ENCODE measurements at regions not wholly inside any gene's neighbourhood (a gene's known extent, or its start where the extent isn't known, plus 50 kb on each side); places are given as distances from the start of the nearest gene placed in this dataset.
"Not testable (repeated sequence)": the region's sequence is repeated elsewhere in the genome, so short reads cannot be mapped to it uniquely, and the experiment has no call there.

DNA sequence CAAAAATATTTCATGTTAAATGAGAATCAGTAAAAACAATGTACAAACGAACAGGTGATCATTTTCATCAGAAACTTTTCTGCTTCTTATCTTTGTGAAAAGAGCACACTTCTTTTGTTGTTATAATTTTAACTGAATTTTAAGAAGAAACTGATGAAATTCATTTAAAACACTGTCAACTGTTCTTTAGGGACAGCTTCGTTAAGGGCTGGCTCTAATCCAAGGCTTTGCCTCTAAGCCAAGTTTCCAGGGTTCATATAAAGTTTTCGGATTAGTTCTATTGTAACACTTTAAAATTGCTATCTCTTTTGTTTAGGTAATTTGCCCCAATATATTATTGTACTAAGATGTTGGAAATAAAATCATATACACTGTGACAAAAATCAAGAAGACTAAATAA, 559.2 kb downstream of the TUSC1 start:
- peak overlapping the region in 1 of 2 donors; percentile 32 for H3K9ac ChIP-seq (ENCODE audit: insufficient read depth in 1 of 2, low read length in 2 of 2)
- 57 to 71% methylated on average over 3 of the region's 3 CpGs for WGBS, 2 donors
- TF ChIP-seq, protein P1, sequence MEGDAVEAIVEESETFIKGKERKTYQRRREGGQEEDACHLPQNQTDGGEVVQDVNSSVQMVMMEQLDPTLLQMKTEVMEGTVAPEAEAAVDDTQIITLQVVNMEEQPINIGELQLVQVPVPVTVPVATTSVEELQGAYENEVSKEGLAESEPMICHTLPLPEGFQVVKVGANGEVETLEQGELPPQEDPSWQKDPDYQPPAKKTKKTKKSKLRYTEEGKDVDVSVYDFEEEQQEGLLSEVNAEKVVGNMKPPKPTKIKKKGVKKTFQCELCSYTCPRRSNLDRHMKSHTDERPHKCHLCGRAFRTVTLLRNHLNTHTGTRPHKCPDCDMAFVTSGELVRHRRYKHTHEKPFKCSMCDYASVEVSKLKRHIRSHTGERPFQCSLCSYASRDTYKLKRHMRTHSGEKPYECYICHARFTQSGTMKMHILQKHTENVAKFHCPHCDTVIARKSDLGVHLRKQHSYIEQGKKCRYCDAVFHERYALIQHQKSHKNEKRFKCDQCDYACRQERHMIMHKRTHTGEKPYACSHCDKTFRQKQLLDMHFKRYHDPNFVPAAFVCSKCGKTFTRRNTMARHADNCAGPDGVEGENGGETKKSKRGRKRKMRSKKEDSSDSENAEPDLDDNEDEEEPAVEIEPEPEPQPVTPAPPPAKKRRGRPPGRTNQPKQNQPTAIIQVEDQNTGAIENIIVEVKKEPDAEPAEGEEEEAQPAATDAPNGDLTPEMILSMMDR (IDR thresholded peaks at IDR 0.05; ENCODE audit: control extremely low read depth, extremely low read depth): no peak
- peak; percentile 24 to 80 (median 50) for DNase-seq
- no peaks in the 10 kb centered on the region for H3K27me3 ChIP-seq (ENCODE audit: control insufficient read depth in 3 of 3, insufficient read depth in 3 of 3, low read length in 2 of 3)
- H3K36me3 ChIP-seq (ENCODE audit: control insufficient read depth in 4 of 4, insufficient read depth in 4 of 4, low read length in 4 of 4): no peaks in the 10 kb centered on the region
- H3K9me3 ChIP-seq (ENCODE audit: control insufficient read depth in 4 of 4, insufficient read depth in 3 of 4, low read length in 3 of 4): no peaks in the 10 kb centered on the region
- ATAC-seq (ENCODE audit: insufficient read depth, low FRiP score): no peak
- no peak overlapping the region for H3K4me3 ChIP-seq
- no peak overlapping the region for H3K27ac ChIP-seq (ENCODE audit: low read depth in 1 of 2, low read length in 1 of 2)
- H3K4me1 ChIP-seq (ENCODE audit: control insufficient read depth in 5 of 5, insufficient read depth in 5 of 5, low read length in 5 of 5): peaks cover 0 to 13% (median 0%) of the 10 kb centered on the region in 5 donors

DNA sequence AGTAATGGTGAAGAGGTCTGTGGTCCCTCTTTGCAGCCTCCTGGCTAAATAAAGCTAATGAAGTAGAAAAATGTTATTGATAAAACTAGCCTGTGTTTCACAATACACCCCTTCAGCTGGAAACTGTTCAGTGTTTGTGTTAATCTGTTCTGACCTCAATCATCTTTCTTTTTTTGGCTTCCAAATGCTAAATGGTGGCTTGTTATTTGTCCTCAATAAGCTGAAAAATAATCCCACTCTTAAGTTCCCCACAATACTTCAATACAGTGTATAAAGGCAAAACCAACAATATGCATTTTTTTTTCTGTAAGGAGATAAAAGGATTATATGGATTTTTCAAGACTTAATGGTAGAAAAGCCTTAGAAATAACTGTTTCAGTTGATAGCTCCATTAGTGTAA, 560.5 kb downstream of the TUSC1 start:
- H3K27me3 ChIP-seq (ENCODE audit: control insufficient read depth in 3 of 3, insufficient read depth in 3 of 3, low read length in 2 of 3): no peaks in the 10 kb centered on the region
- no peak overlapping the region for H3K9ac ChIP-seq (ENCODE audit: insufficient read depth in 1 of 2, low read length in 2 of 2)
- no peaks in the 10 kb centered on the region for H3K36me3 ChIP-seq (ENCODE audit: control insufficient read depth in 4 of 4, insufficient read depth in 4 of 4, low read length in 4 of 4)
- no peak overlapping the region for H3K4me3 ChIP-seq
- ATAC-seq (ENCODE audit: insufficient read depth, low FRiP score): no peak
- peak in 1 of 3 donors; percentile 22 for DNase-seq
- no peaks in the 10 kb centered on the region for H3K9me3 ChIP-seq (ENCODE audit: control insufficient read depth in 4 of 4, insufficient read depth in 3 of 4, low read length in 3 of 4)
- TF ChIP-seq, protein P1 (IDR thresholded peaks at IDR 0.05; ENCODE audit: control extremely low read depth, extremely low read depth): no peak
- H3K27ac ChIP-seq (ENCODE audit: low read depth in 1 of 2, low read length in 1 of 2): no peak overlapping the region
- H3K4me1 ChIP-seq (ENCODE audit: control insufficient read depth in 5 of 5, insufficient read depth in 5 of 5, low read length in 5 of 5): peaks cover 0 to 13% (median 0%) of the 10 kb centered on the region in 5 donors

DNA sequence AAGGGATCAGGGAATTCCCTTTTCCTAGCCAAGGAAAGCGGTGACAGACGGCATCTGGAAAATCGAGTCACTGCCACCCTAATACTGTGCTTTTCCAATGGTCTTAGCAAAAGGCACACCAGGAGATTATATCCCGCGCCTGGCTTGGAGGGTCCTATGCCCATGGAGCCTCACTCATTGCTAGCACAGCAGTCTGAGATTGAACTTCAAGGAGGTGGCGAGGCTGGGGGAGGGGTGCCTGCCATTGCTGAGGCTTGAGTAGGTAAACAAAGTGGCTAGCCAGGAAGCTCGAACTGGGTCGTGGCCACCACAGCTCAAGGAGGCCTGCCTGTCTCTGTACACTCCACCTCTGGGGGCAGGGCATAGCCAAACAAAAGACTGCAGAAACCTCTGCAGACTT, 556.5 kb upstream of the IZUMO3 start:
- ATAC-seq (ENCODE audit: insufficient read depth, low FRiP score); H3K4me3 ChIP-seq: not testable (repeated sequence)

DNA sequence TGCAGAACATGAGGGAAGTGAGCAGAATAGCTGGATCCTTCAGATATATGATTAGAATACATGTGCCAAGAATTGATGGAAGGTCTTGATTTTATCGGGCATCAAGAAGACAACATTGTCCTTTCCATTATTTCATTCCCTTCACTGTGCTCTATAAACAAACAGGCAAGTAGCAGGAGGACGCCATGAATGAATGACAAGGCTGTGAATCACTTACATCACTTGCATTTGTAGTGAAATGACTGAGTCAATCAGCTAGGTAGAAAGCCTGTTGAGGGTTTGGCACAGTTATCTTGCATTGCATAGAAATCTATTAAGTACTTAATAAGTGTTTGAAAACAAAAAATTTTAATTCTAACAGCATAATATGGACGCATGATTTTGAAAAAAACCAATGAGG, 548.8 kb upstream of the IZUMO3 start:
- ATAC-seq (ENCODE audit: insufficient read depth, low FRiP score) (no peak), DNase-seq (no peak)
- H3K27ac ChIP-seq (ENCODE audit: low read depth in 1 of 2, low read length in 1 of 2): no peak overlapping the region

More for the DNA sequence above, 556.5 kb upstream of the IZUMO3 start:
- not testable (repeated sequence) for DNase-seq; H3K4me1 ChIP-seq (ENCODE audit: control insufficient read depth in 5 of 5, insufficient read depth in 5 of 5, low read length in 5 of 5); H3K27me3 ChIP-seq (ENCODE audit: control insufficient read depth in 3 of 3, insufficient read depth in 3 of 3, low read length in 2 of 3); H3K9ac ChIP-seq (ENCODE audit: insufficient read depth in 1 of 2, low read length in 2 of 2); H3K9me3 ChIP-seq (ENCODE audit: control insufficient read depth in 4 of 4, insufficient read depth in 3 of 4, low read length in 3 of 4); H3K27ac ChIP-seq (ENCODE audit: low read depth in 1 of 2, low read length in 1 of 2); H3K36me3 ChIP-seq (ENCODE audit: control insufficient read depth in 4 of 4, insufficient read depth in 4 of 4, low read length in 4 of 4)
- WGBS, 2 donors: 90 to 91% methylated on average over 8 of the region's 8 CpGs

More for the DNA sequence above, 548.8 kb upstream of the IZUMO3 start:
- Histone ChIP-seq H3K4me3 (no peak overlapping the region), H3K27me3 (ENCODE audit: control insufficient read depth in 3 of 3, insufficient read depth in 3 of 3, low read length in 2 of 3) (no peaks in the 10 kb centered on the region), H3K9ac (ENCODE audit: insufficient read depth in 1 of 2, low read length in 2 of 2) (no peak overlapping the region), H3K4me1 (ENCODE audit: control insufficient read depth in 5 of 5, insufficient read depth in 5 of 5, low read length in 5 of 5) (no peaks in the 10 kb centered on the region), H3K36me3 (ENCODE audit: control insufficient read depth in 4 of 4, insufficient read depth in 4 of 4, low read length in 4 of 4) (no peaks in the 10 kb centered on the region), H3K9me3 (ENCODE audit: control insufficient read depth in 4 of 4, insufficient read depth in 3 of 4, low read length in 3 of 4) (no peaks in the 10 kb centered on the region)
- TF ChIP-seq, protein P1 (IDR thresholded peaks at IDR 0.05; ENCODE audit: control extremely low read depth, extremely low read depth): no peak
- 83 to 85% methylated on average over 3 of the region's 3 CpGs for WGBS, 2 donors

Measured in lung (tissue), 11 donors.